NCI-H446 treated with DMSO at 0.1 percent for 48 hours (cell line): ENCODE measurements at regions not wholly inside any gene's neighbourhood (a gene's known extent, or its start where the extent isn't known, plus 50 kb on each side); places are given as distances from the start of the nearest gene placed in this dataset.

ENCODE experiments used
- DNase-seq: peaks from one replicate; lab custom pipeline; 2025; lab: John Stamatoyannopoulos, UW

DNA sequence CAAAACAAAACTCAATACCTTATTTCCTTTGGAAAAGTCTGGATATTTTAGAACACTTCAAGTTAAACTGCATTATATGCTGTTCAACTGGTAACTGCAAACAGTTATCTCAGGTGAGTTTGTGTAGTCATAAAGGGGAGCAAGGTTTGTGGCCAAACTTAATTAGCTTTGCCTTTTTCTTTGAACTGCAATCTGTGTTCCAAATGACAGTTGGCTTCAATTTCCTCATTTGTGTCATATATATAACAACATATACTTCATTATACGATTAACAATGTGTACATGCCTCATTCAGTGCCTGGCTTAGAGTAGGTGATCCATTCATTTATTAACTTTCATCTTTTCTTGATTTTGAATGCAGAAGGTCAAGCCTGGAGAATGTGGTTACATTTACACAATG lies 55.8 kb downstream of the KCNE4 start:
- DNase-seq, result no peak

DNA sequence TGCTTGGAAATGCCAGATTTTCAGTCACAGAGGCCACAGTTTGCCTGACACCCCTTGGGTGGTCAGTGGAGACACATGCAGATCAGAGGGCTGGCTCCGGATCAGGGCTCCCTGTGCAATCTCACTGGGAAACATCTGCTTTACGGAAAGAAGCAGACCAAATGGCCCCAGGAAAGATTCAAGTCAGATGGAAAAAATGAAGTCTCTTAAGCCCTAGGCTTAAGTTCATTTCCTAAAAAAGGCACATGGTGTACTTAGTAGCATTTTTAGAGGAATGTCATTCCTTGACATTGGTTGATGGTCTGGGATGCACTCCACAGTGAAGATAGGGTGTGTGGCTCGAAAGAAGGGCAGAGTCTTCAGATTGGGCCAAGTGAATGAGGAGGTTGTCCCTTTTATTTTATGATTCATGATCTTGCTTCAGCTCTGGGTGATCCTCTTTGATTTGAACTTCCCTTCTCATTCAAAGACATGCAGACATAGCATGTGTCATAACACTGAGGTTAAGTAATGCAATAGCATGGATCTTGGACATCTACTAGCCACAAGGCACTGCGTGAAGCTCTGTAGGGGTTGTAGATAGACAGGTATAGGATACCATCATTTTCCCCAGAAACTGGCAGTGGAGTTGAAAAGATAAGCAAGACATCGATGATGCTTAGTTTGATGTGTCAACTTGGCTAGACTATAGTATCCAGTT lies 56.5 kb downstream of the KCNE4 start:
- DNase-seq, result no peak

DNA sequence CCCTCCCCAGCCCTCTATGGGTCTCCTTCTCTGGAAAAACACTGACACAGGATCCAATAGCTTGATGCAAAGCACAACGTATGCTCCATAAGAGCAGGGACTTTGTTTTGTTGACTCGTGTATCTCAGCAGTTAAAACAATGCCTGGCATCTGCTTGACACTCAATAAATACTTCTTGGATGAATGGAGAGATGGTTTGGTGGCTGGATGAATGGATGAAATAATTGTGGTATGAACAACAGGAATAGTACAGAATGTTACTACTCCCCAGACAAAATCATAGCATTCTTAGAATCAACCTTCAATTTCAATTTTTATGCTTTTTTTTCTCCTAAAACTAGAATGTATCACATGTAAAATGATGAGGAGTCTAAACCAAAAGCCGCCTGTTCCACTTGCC lies 57.4 kb downstream of the KCNE4 start:
- no peak for DNase-seq

DNA sequence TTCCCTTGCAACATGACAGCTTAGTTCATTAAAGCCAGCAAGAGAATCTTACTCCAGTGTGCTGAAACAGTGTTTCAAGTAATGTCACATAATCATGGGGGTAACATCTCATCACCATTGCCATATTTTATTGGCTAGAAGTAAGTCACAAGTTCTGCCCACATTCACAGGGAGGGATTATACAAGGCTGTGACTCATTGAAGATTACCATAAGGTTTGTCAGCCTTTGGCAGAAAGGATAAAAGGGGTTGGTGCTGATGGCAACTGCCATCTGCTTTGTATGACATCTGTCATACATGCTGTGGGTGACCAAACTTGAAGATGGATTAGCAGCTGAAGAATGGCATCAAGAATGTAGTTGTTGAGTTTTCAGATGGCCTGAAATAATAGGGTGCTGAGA lies 61.2 kb downstream of the KCNE4 start:
- DNase-seq, result no peak

DNA sequence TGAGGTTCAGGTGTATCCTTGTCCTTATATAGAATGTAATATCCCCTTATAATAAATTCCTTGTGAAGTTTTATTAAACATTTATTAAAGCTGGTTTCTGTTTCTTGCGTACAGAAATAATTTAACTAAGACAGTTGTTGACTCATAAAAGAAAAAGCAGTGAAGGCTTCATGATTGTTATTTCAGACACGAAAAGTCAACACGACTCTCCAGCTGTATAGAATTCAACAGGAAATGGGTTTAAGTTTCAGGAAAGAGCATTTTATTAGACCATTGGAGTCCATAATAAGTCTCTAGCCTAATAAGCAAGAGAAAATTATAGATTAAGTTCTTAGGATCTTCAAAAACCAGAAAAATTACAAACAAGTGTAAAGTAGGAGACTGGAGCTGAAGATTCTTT lies 62.2 kb downstream of the KCNE4 start:
- DNase-seq, result no peak

DNA sequence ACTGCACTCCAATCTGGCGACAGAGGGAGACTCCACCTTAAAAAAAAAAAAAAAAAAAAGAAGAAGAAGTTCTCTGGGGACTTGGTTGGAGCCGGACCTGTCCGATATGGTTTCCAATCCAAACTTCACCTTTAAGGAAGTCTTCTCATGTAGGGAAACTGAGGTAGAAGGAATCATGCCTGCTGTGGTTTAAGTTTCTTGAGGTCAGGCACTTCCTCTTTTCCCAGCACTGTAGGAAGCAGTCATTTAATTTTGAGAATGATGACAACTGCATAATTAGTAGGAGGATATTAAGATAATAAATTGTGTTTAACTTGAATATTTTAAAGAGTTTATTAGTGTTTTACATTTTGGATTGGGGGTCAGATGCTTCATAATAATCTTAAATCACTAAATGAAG lies 62.9 kb downstream of the KCNE4 start:
- no peak for DNase-seq

DNA sequence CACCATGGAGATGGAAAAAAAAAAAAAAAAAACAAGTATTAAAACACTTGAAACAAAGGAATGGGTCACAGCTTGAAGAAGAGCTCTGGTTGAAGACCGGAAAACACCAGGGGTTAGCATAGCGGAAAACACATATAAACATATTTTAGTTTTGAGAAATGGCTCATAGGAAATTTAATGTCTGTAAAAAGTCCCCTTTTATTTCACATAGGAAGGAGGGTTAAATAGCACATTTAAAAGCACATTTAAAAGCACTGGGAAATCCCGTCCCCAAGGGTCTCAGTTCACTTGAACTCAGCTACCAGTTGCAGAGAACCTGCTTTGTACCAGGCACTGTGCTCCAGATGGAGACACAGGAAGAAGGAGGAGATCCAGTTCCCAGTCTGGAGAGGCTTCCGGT lies 65.5 kb downstream of the KCNE4 start:
- DNase-seq, result no peak

DNA sequence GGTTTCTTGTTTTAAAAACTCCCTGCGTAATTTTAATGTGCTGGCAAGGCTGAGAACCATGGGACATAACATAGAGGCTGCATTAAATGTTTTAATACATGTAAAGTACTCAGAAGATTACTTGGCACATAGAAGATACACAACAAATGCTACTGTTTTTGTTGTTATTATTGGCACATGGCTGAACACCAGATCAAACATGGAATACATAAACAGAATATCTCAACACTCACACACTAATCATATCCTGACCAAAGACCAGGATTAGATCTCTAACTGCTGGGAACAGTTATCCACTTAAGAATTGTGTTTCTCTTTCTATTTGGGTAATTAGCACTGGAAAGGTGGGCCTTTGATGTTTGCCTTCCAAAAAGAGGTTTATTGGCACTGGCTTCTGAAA lies 69.3 kb downstream of the KCNE4 start:
- no peak for DNase-seq

DNA sequence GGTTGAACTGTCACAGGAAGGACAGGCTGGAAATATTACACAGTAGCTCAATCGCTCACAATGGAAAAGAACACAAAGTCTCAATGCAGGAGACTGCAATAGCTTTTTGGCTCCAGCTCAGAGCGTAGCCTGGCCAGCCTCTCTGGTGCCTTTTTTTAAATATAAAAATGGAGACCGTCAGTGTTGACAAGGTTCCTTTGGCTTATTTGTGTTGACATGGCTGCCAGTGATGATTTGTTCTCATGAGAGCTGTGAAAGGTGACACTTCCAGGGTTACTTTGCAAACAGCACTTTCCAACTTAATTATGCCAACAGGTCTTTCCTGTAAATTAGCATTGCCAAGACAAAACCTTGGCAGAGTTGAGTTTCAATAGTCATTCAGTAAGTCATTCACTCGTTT lies 70.8 kb downstream of the KCNE4 start:
- DNase-seq, result peak; percentile 26

DNA sequence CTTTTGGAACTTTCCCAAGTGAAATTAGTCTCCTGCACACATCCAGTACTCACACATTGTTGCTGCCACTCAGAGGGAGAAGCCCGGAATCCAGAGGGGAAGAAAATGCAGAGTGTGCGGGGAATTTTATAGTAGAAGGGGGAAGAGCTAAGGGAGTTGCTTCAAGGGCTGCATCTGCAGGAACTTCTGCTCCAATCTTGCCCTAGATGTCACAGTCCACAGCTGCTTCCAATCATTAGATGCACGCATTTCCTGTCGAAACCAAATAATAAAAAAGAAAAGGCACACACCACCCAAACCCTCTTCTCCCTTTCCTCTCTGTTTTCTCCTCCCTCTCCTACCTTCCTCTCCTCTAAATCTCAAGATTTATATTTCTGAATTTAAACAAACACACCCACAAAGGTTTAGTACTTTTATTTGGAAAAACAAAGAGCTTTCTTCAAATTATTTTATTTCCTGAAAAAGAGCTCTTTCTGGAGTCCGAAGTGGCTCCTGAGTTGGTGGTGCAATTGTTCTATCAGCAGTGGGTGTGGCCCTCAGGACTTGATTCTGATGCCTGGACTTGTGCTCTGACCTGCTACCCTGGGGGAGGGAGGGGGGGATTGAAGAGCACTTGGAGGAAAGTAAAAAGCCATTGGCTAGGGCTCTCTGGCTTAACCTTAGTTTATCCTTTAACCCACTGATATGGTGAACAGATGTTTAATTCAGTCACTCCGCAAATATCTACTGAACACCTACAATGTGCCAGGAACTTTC lies 72.0 kb downstream of the KCNE4 start:
- DNase-seq, result no peak

DNA sequence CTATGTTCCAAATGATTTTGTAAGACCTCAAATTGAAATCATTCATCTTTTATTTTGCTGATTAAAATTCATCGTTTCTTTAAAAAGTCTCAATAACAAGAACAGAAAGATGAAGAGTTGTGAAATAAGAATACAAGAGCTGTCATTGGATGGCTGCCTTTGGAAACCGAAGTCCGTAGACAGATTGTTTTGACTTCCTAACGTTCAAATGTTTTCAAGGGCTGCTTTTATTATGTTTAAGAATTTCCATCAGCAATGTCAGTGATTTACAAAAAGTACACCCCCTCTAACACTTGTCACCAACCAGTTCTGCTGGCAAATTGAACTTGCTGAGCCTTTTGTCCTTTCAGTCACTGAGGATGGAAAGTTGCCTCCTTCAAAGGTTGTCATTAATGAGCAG lies 89.6 kb downstream of the KCNE4 start:
- no peak for DNase-seq

DNA sequence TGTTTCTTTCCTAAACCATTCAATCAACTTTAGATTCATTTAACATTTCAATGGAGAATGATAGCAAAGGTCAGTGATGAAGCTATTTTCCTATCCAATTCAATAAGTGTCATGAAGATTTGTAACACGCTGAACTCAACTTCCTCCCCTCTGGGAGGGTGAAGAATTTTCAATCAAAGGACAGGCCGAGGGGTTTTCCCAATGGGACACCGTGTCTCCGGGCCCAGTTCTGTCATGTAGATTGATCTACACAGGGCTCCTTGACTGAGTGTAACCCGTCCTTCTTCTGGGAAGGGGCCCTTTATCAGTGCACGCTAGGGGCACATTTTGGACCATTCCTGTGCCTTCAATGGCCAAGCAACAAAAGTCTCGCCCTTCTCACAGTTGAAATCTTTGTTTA lies 90.1 kb downstream of the KCNE4 start:
- DNase-seq, result no peak

DNA sequence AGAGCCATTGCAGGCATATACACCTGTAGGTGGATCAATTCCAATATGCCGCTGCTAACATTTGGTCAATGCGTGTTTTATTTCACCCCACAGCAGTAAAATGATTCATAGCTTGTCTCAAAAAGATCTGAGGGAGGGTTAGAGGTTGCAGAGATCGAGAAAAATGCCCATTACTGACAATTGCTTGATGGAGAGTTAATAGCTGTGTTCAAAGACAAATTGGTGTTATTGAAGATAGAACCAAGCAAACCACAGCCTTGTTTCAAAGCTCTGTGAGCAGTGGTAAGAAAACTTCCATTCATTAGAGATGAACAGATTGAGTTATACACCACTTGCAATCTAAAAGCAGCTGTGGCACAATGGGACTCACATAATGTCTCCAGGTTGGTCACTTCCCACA lies 95.4 kb downstream of the KCNE4 start:
- no peak for DNase-seq

DNA sequence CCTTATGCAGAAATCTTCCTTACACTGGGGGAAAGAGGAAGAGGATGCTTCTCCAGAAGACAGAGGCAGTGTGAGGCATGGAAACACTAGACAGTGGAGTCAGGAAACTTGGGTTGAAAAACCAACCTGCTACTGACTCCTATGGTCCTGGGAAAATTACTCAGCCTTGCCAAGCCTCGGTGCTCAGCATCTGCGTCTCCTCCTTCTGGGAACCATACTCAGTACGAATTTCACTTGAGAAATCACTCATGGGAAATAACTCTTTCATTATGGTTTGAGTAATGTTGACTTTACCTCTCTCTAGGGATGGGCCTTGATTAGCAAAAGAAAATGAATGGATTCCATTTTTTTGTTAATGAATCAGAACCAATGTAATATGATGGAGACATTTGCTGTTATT lies 96.5 kb downstream of the KCNE4 start:
- peak; percentile 25 for DNase-seq

DNA sequence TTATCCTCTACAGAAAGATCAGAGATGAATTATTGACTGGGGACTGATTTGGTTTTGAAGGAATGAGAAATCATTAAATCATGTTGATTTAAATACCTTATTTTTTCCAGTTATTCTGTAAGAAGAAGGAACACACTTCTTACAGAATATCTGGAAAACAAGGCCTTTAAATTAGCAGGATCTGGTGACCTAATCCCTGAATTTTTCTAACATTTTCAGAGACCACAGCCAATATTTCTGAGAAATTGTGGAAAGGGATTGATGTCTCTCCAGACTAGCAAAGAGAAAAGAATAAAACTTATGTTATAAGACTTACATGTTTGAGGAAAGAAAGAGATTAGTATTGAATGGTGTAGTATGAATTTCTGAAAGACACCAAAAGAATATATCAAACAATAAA lies 104.0 kb downstream of the KCNE4 start:
- DNase-seq, result no peak

DNA sequence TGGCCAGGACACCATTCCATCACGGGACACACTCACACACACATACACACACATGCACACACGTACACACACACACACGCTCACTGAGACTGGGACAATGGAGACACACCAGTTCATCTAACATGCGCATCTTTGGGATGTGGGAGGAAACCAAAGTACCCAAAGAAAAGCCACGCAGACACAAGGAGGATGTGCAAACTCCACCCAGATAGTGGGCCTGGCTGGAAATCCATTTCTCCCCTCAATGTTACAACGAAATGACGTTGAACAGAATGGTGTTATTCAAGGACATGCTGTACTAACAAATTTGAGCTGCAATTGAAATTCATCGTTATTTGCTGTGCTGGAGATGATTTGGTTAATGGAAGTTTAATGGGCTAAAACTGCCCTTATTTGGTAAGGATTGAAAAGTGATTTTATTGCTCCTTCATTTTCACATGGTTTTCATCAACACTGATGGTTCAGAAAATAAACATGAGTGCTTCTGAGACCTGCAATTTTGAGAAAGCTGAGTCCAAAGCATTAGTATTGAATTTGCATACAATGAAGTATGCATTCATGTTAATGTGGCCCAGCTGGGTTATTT lies 110.0 kb downstream of the KCNE4 start:
- no peak for DNase-seq

DNA sequence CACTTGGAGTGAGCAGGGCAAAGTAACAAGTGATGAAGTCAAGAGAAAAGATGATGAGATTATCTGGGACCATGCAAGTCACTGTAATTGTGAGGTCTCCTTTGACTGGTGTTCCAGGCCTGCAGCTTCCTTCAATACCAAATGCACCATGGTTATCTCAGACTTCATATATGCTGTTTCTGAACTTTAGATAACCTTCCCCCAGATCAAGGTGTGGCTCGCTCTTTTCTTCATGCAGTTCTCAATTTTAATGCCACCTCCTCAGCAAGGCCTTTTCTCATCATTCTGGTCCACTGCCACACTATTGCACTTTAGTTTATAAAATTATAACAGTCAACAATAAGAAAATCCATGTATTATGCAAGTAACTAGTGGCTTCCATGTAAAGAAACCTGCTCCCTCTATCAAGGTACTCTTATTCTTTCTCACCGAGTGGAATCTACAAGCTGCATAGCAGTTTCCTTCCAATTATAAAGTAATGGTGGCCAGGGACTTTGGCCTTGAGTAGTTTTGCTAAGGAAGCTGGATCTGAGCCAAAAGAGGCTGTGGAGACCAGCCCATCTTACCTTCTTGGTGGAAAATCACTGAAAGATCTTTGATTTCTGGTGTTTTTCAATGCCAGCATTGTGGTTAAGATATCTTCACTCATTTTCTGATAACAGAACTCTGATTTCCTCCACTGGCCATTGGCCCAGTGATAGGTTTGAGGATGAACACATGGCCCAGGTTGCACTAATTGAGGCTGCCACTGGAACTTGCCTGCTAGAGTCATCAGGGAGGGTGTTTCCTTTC lies 113.6 kb downstream of the KCNE4 start:
- DNase-seq, result no peak

DNA sequence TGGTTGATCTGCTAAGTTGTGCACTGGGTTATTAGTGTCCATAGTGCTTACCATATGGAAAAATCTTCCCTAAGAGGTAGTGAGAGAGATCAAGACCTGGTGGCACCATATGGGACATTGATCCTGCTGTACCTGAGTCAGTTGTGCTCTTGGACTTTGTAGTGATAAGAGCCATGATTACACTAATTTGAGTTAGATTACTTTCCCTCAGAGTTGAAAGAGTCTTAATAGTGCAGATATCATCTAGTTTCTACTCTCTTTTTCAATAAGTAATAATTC lies 114.2 kb downstream of the KCNE4 start:
- no peak for DNase-seq

DNA sequence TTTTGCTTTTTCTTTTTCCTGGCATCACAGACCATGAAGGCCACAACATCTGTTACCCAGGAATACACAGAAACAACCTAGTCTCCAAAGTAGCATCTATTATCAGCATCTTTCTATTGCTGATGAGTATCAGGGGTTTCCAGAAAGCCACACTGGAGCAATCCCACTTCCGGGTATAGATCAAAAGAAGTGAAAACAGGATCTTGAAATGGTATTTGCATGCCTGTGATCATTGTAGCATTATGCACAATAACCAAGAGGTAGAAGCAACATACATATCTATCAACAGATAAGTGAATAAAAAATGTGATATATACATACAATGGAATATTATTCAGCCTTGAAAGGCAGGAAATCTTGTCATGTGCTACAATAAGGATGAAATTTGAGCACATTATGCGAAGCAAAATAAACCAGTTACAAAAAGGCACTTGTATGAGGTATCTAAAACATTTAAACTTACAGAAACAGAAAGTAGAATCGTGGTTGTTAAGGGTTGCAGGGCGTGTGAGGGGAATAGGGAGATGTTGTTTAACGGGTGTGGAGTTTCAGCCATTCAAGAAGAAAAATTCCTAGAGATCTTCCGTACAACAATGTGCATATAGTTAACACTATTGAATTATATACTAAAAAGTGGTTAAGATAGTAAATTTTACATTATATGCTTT lies 115.1 kb downstream of the KCNE4 start:
- DNase-seq, result no peak

DNA sequence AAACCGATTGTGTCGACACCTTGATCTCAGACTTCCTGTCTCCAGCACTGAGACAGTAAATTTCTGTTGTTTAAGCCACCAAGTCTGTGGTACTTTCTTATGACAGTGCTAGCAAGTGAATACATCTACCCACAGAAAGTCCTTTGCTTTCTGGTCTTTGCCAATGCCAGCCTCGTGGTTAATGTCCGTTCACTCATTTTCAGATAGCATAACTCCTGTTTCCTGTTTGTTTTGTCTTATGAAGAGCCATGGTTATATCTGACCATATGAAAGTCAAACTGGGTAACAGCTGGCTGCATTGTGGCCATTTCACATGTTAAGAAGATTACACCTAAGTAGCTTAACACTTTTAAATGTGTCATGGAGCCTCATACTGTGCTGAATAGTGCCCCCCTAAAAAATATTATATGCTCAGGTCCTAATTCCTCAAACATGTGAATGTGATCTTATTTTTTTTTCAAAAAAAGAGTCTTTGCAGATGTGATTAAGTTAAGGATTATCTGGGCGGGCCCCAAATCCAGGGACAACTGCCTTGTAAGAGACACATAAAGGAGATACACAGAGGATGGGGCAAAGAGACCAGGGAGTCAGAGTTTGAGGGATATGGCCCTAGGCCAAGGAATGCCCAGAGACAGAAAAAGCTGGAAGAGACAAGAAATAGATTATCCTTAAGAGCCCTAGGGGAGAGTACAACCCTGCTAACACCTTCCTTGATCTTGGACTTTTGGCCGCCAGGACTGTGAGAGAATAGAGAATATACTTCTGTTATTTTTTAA lies 118.0 kb downstream of the KCNE4 start:
- DNase-seq, result no peak

DNA sequence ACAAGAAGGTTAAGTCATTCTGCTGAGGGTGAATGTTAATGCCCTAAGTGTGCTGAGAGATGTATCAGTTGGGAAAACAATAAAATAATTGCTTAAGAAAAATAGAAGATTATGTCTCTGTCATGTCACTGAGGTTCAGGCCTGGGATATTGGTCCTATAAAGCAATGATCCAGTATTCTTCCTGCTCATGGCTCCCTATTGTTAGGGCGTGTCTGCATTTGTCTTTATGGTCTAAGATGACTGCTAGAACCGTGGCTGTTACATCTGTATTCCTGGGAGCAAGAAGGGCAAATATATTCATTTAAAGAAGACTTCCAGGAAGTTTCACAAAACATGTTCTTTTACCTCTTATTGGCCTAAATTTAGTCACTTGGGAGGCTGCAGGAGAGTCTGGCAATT lies 125.0 kb downstream of the KCNE4 start:
- no peak for DNase-seq

DNA sequence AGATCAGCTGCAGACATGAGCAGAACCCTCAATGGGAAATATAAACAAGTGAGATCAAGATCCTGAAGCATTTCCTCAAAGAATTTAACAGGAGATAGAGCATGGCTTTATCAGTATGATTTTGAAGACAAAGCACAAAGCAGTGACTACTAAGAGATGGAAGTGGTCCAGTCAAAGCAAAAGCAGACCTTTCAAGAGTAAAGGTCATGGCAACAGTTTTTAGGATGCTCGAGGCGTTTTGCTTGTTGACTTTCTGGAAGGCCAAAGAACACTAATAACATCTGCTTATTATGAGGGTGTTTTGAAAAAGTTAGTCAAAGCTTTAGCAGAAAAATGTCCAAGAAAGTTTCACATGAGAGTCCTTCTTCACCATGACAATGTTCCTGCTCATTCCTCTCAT lies 128.5 kb downstream of the KCNE4 start:
- no peak for DNase-seq
